ENCODE measurements at regions not wholly inside any gene's neighbourhood (a gene's known extent, or its start where the extent isn't known, plus 50 kb on each side); places are given as distances from the start of the nearest gene placed in this dataset.

DNA sequence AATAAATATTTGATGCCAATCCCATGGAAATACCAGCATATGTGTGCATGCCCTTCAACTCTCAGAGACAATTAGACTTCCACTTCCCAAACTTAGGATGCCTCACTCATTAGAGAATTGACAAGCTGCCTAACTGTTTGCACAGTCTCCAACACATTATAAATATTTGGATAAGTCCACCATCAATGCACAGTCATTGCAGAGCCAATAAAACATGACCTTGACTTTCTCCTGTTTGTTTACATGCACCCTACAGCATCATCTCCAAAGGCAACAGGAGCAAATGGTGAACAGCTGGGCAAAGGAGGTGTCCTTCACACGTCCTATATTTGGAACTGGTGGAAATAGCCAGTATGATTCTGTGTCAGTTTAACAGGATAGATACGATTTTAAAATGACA lies 804.4 kb upstream of the RBFOX1 start:
- Histone ChIP-seq H3K36me3 (no peaks in the 10 kb centered on the region), H3K4me3 (no peak overlapping the region), H3K27ac (no peak overlapping the region), H3K9me3 (no peaks in the 10 kb centered on the region), H3K27me3 (no peaks in the 10 kb centered on the region), H3K4me1 (no peaks in the 10 kb centered on the region)
- no peak for TF ChIP-seq POLR2AphosphoS5 (IDR thresholded peaks at IDR 0.05)
- in situ Hi-C loops (cut with MboI; ENCODE audit: low pct_ligation_motif_present in 1 of 4, low pct_unique_long_range_greater_than_20kb in 1 of 4, low sequenced_read_pairs in 3 of 4) (no loop called here), intact Hi-C loops (cut with DNase I; ENCODE audit: low total_unique reads) (no loop called here)
- WGBS, 2 donors (ENCODE audit: low coverage in 1 of 2), result 37 to 51% methylated on average over 2 of the region's 2 CpGs
- no peak for DNase-seq

DNA sequence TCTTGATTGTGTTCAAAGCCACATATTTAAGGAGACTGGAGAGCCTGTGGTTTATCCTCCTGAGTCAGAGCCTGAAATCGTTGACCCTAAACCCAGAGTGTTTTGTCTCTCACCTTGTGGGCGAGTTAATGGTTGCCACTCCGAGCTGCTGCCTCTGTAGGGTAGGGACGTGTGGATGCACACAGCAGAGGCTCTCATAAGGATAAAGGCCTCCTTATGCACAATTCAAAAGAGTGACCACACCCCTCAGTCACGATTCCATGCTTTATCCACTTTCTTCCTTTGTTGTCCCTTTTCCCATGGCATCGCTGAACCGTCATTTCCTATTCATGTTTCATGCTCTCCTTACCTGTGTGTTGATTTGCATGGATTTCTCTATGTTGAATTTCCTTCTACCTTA lies 805.0 kb upstream of the RBFOX1 start:
- Histone ChIP-seq H3K27me3 (no peaks in the 10 kb centered on the region), H3K4me1 (no peaks in the 10 kb centered on the region), H3K9me3 (no peaks in the 10 kb centered on the region), H3K4me3 (no peak overlapping the region), H3K36me3 (no peaks in the 10 kb centered on the region), H3K27ac (no peak overlapping the region)
- intact Hi-C loops (cut with DNase I; ENCODE audit: low total_unique reads), result no loop called here
- no peak for DNase-seq
- in situ Hi-C loops (cut with MboI; ENCODE audit: low pct_ligation_motif_present in 1 of 4, low pct_unique_long_range_greater_than_20kb in 1 of 4, low sequenced_read_pairs in 3 of 4), result no loop called here
- 74 to 87% methylated on average over 5 to 7 of the region's 7 CpGs for WGBS, 2 donors (ENCODE audit: low coverage in 1 of 2)
- TF ChIP-seq, protein P1, sequence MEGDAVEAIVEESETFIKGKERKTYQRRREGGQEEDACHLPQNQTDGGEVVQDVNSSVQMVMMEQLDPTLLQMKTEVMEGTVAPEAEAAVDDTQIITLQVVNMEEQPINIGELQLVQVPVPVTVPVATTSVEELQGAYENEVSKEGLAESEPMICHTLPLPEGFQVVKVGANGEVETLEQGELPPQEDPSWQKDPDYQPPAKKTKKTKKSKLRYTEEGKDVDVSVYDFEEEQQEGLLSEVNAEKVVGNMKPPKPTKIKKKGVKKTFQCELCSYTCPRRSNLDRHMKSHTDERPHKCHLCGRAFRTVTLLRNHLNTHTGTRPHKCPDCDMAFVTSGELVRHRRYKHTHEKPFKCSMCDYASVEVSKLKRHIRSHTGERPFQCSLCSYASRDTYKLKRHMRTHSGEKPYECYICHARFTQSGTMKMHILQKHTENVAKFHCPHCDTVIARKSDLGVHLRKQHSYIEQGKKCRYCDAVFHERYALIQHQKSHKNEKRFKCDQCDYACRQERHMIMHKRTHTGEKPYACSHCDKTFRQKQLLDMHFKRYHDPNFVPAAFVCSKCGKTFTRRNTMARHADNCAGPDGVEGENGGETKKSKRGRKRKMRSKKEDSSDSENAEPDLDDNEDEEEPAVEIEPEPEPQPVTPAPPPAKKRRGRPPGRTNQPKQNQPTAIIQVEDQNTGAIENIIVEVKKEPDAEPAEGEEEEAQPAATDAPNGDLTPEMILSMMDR (IDR thresholded peaks at IDR 0.05), result no peak
- TF ChIP-seq POLR2A (IDR thresholded peaks at IDR 0.05), result no peak
- no peak for TF ChIP-seq POLR2AphosphoS5 (IDR thresholded peaks at IDR 0.05)
- TF ChIP-seq EP300 (IDR thresholded peaks at IDR 0.05; ENCODE audit: low read depth), result no peak

DNA sequence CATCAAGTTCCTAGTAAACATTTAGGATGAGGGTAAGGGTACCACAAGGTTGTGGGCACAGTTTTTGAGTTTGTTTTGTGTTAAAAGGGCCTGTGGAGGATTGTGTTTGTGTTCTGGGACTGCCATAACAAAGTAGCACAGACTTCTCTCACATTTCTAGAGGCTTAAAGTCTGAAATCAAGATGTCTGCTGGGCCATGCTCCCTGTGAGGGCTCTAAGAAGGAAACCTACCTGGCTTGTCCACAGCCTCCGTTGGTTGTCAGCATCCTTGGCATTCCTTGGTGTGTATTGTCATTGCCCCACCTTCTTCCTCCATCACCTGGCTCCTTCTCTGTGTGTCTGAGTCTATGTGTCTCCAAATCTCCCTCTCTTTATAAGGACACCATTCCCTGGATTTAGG lies 808.1 kb upstream of the RBFOX1 start:
- H3K4me3 ChIP-seq, result no peak overlapping the region
- H3K27me3 ChIP-seq, result no peaks in the 10 kb centered on the region
- TF ChIP-seq POLR2AphosphoS5 (IDR thresholded peaks at IDR 0.05) (no peak), EP300 (IDR thresholded peaks at IDR 0.05; ENCODE audit: low read depth) (no peak), POLR2A (IDR thresholded peaks at IDR 0.05) (no peak)
- TF ChIP-seq, protein P1 (IDR thresholded peaks at IDR 0.05), result no peak
- in situ Hi-C loops (cut with MboI; ENCODE audit: low pct_ligation_motif_present in 1 of 4, low pct_unique_long_range_greater_than_20kb in 1 of 4, low sequenced_read_pairs in 3 of 4), result loop anchor here in 1 of 4 donors (25.0 kb wide), 1 partner anchor 88 kb away; no protein-coding TSS in a partner anchor
- H3K4me1 ChIP-seq, result no peaks in the 10 kb centered on the region
- 62% methylated on average over 1 of the region's 1 CpG; no CpG with 5 or more reads in 1 of the 2 donors for WGBS, 2 donors (ENCODE audit: low coverage in 1 of 2)
- no peak for DNase-seq
- H3K27ac ChIP-seq, result no peak overlapping the region
- intact Hi-C loops (cut with DNase I; ENCODE audit: low total_unique reads), result no loop called here
- H3K9me3 ChIP-seq, result no peaks in the 10 kb centered on the region
- H3K36me3 ChIP-seq, result no peaks in the 10 kb centered on the region

DNA sequence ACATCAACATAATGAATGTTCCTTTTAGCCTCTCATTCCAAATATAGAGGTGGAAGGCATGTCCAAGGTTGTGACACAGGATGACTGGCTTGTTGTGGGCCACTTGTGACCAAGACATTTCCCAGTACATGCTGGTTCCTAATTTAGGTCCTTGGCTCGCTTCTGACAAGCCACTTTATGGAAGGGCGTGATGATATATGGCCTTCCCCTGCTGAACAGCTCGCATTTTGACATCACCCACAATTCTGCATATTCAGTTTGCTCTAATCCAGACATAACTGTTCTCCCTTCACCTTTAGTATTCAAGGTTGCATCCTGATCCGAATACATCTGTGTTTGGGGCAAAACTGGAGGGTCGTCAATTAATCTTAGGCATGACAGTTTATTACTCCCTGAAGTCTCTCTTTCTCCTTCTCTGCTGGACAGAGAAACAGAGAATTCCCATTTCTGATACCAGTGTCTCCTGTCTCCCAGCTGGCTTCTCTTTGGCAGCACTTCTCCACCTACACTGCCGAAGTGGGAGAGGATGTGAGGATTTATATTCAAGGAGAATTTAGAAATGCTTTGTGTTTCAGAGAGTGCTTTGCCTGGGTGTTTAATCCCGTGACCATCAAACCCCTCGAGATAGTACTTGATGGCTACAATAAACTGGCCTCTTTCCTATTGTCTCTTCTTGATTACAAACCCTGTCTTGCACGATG lies 815.5 kb upstream of the RBFOX1 start:
- Histone ChIP-seq H3K27ac (no peak overlapping the region), H3K4me3 (no peak overlapping the region), H3K9me3 (no peaks in the 10 kb centered on the region), H3K27me3 (no peaks in the 10 kb centered on the region), H3K36me3 (no peaks in the 10 kb centered on the region), H3K4me1 (no peaks in the 10 kb centered on the region)
- in situ Hi-C loops (cut with MboI; ENCODE audit: low pct_ligation_motif_present in 1 of 4, low pct_unique_long_range_greater_than_20kb in 1 of 4, low sequenced_read_pairs in 3 of 4), result loop anchor here in 1 of 4 donors (25.0 kb wide), 1 partner anchor 95 kb away; no protein-coding TSS in a partner anchor
- 54 to 74% methylated on average over 9 of the region's 9 CpGs for WGBS, 2 donors (ENCODE audit: low coverage in 1 of 2)
- TF ChIP-seq, protein P1 (IDR thresholded peaks at IDR 0.05), result no peak
- no peak for TF ChIP-seq POLR2AphosphoS5 (IDR thresholded peaks at IDR 0.05)
- TF ChIP-seq EP300 (IDR thresholded peaks at IDR 0.05; ENCODE audit: low read depth), result no peak
- no peak for TF ChIP-seq POLR2A (IDR thresholded peaks at IDR 0.05)
- intact Hi-C loops (cut with DNase I; ENCODE audit: low total_unique reads), result no loop called here
- no peak for DNase-seq

Measured in transverse colon (tissue), 4 donors.